Fibroblast of upper back skin (primary cell): ENCODE measurements at regions not wholly inside any gene's neighbourhood (a gene's known extent, or its start where the extent isn't known, plus 50 kb on each side); places are given as distances from the start of the nearest gene placed in this dataset.

Experiments used
- DNase-seq: peaks from one replicate; pipeline ENCODE4 v3.0.0-alpha.2; 2013

DNA sequence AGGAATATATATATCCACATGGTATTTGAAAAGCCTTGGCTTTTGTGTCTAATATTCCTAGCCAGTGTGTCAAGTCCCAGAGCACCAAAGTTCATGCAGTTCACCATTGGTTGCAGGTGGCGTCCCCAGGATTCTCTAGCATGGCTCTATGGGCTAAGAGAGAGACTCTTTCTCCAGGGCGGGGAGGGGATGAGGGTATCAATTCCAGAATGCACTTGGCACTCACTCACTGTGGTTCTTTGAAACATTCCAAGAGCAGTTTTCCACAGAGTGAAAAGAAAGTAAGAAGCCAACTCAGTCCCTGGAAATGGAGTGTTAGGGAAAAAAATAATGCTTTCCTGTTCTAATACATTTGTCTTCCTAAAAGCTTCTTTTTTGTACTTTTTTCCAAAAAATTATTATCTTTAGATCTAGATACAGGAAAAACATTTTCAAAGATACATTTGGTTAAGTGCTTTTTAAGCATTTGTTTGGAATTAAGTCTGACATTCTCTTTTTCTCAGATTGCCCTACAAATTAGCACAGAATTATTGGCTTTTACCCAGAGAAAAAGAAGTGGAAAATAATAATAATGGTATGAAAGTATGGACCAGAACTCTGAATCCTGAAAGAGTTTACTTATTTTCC lies 239.9 kb downstream of the PAX3 start:
- DNase-seq: peak; percentile 8

DNA sequence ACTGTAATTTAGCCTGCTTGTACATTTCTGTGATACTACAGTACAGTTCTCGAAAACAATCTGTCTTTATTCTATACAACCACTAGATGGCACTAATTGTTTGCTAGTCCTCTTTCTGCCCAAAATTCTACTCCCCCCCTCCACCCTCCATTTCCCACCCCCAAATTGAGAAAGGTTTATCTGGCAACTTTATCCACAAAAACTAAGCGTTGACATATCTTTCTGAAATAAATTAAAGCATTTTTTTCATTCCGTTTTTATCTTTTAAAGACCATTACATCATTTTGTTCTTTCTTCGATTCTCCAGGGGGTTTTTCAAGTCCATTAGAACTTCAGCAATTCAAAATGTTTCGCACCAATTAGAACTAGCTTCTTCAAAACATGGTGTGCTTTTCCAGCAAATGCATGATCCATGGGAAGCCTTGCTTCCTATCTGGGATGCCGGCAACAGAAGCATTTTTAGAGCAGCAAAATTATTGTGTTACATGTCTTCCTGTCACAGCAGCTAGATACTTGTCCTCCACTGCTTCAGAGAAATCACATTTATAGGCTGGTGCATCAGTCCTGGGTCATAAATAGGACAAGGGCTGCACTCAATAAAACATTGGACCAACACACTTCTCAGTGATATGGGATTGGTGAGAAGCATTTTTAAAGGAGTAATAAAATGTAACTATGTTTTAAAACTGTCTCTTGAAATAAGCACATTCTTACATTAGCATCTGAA lies 241.3 kb downstream of the PAX3 start:
- peak; percentile 6 for DNase-seq

- no peak for DNase-seq
Observed at GRCh38 chr2:222055328-222055727, 243.5 kb downstream of the PAX3 start.

DNA sequence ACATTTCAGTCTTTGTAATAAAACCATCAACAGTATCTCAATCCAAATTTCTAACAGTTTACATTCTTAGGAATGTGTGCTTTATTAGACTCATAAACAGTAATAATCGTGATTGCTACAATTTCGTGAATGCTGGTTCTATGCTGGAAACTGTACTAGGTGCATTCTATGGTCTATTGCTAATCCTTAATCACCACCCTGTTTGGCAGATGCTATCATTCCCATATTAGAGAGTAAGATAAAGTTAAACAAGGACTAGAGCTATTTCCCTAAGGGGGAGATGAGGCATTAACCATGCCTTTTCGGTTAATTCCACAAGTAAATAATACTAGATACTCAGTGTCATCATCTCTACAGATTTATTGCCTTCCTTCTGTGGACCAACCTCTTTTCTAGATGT lies 244.0 kb downstream of the PAX3 start:
- DNase-seq: peak; percentile 4

DNA sequence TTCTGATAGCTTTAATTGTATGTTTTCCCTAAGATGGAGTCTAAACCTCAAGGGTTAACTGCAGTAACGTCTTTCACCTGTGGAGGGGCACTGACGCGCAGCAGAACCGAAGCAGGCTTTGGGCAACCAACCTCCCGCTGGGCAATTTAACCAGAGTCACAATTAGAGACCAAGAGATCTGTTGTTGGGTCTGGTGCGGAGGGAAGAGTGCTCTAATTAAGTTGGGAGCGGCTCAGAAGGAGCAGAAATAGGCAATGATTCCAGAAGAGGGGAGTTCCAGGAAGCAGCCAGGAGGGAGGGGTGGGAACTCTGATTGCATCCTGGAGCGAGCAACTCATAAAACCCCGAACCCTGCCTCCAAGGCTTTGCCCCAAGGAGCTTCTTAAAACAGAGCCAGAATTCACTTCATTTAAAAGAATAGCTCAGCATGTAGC lies 245.8 kb downstream of the PAX3 start:
- DNase-seq: no peak

DNA sequence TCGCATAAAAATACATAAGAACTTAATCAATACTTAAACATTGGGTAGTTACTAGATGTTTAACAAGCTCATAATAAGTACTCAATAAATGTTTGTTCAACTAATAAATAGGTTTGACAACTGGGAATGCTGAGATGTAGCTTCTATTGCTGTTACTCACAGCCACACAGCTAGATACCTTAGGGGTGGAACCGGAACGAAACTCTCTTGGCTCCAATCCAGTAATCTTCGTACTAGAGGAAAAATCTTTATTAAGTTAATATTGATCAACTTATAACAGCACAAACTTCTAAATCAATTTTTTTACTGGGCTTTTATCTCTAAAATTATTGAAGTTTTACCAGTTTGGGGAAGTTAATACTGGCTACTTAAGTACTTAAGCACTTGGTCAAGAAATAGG lies 247.8 kb downstream of the PAX3 start:
- DNase-seq: no peak

DNA sequence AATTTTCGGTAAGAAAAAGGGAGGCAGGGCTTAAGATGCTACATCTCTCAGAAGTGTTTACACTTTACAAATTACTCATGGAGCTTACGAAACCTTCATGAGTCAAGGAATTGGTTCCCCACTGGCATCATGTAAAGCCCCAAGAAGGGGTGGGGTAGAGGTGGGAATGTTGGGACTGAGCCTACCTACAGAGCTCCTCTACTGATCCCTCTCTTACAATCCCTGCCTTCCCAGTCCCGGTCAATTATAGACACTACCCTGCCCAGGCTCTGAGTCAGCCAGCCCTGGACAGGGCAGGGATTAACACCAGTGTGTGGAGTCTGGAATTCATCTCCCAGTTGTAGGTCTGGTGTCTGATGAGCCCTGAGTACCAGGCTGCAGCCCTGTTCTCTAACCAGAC lies 248.9 kb downstream of the PAX3 start:
- no peak for DNase-seq

DNA sequence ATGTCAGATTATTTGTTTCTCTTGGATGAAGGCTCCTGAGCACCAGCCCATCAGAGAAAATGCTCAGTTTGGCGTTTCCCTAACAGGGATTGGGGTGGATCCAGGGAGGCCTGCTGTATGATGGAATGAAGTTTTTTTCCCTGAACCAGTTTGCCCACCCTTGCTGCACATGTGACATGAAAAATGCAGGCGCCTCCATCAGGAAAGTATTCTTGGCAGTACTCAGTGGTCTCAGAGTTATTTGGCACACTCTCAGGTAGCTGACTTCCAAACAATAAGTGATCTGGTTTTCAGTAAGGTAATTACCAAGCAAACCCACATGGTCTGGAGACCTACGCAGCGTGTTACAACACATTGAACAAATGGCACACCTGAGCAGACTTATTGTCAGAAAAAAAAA lies 254.9 kb downstream of the PAX3 start:
- DNase-seq: no peak

GRCh38 chr2:222042666-222043065 lies 256.1 kb downstream of the PAX3 start:
- DNase-seq: no peak

- no peak for DNase-seq
Observed at GRCh38 chr2:222040333-222040732, 258.5 kb downstream of the PAX3 start.

- DNase-seq: no peak
Observed at GRCh38 chr2:222039821-222040220, 259.0 kb downstream of the PAX3 start.

DNA sequence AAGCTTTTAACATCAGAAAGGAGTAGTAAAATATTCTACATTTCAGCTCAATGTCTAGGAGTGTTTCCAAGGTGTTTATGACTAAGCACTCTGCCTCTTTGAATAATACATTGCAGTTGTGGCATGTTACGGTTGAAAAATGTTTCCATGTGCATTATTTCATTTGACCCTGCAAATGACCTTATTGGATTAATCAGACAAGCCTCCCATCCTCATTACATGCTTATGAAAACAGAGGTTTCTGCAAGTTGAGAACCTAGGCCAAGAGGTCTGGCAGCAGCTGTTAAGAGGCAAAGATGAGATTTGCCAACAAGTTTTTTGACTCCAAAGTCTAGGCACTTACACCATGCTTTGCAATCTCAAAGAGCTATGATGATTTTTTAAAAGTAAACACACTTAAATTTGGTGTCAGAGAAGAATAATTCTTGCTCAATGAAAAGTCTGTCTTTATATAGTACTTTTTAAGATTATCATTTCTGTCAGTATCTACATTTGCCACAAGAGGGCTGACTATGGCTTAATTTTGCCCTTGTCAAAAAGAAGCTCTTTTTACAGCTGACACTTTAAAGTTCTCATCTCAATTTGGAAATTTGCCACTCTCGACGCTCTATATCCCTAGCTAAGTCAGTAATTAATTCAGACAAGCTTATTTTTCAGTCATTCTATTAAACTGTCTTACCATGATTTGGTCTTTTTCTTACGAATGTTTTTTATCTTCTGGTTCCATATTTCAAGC lies 260.6 kb downstream of the PAX3 start:
- DNase-seq: peak; percentile 36

- DNase-seq: no peak
Observed at GRCh38 chr2:222037211-222037610, 261.6 kb downstream of the PAX3 start.

- DNase-seq: no peak
Observed at GRCh38 chr2:222034058-222034457, 264.7 kb downstream of the PAX3 start.

- no peak for DNase-seq
Observed at GRCh38 chr2:222033541-222033940, 265.3 kb downstream of the PAX3 start.

- no peak for DNase-seq
Observed at GRCh38 chr2:222025881-222026271, 272.9 kb downstream of the PAX3 start.

DNA sequence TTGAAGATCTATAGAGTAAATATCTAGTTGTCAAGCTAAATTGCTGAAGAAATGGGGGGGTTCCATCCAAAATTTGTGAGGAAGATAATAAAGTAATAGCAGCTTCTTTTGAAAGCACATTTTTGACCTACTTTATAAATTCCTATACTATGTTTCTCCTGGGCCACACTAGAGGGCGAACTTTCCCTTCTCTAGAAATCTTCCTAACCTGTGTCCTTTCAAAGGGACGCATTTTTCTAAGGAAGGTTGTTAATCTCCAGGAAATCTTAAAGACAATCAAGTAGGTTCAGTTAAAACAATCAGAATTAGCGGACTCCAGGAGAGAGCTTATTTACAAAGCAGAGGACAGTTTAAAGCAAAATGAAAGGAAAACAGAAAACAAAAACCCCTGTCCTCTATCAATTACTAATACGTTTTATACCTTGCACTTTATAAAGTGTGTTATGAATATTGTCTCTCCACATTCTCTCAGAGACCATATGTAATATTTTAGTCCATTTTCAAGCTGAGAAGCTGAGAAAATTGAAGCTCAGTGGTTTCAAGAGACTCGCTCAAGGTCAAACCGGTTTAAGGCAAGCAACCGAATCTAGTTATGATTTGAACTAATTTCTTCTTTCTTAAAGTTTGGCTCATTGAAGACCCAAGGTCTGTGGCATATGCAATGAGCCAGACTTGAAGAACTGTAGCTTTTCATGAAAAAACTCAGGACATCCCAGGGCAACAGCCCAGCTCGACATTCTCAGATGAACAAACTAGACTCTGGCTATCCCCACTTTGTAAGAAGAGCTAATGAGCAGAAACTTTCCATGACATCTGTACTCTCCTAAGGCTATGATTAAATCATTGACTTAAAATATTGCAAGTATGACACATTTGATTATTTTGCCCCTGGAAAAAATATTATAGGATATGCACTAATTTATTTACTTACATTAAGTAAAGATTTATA lies 273.6 kb downstream of the PAX3 start:
- DNase-seq: peak; percentile 41

DNA sequence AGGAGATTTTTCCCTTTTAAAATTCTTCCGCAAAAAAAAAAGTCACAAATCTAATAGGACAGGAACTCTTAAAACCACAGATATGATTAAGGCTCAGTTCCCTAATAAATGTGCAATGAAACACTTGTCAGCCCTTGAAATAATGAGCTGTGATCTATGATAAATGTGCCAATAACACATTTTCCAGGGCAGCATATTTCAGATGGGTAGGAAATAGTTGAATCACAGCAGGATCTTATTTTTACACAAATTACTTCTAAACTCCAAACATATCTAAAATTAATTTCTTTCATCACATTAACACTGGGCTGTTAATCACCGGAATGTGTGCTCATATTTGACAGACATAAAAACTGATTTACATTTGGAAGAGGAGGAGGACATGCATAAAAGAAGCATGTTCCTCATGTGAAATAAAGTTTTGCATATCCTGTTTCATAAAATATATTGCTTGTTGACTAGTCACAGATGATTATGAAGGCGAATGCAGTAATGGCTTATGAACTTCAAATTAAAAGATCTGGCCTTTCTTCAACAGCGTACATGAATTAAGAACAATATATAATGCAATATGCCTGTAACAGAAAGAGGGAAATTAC lies 281.4 kb downstream of the PAX3 start:
- peak; percentile 6 for DNase-seq

GRCh38 chr2:222013889-222014288 lies 284.9 kb downstream of the PAX3 start:
- no peak for DNase-seq

- peak; percentile 86 for DNase-seq
Observed at GRCh38 chr2:222000326-222000725, 298.5 kb downstream of the PAX3 start.

DNA sequence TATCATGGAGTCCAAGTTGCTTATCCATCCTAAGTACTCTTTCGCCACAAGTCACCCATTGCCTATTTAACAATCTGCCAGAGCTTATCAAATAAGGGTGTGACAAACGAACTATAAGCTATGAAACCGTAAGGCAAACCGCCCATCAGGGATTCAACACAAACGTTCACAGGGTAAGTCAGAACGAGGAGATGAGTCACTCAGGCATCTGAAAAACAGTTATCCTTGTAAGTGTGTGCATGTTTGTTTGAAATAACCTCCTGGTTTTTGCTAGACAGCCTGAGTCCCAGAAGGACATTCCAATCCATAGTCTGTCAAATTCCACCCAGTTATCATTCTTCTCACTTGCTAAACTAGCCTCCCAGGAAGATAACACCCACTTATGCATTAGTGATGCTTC lies 299.1 kb downstream of the PAX3 start:
- peak; percentile 81 for DNase-seq

DNA sequence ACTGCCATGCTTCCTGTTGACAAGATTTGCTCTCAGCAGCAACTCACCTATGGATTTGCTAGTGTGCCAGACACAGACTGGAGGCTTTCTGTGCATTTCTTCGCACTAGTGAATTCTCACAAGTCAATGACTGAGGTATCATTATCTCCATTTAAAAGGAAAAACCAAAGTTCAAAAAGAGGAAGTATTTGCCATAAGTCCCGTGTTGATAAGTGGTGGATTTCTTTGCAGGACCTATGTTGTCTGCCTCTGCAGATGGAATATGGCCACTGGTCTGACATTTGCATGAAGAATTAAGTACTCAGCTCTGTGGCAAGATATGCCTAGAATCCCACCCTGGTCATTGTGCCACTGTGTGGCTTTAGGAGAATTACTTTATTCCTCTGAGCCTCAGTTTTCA lies 299.6 kb downstream of the PAX3 start:
- no peak for DNase-seq

DNA sequence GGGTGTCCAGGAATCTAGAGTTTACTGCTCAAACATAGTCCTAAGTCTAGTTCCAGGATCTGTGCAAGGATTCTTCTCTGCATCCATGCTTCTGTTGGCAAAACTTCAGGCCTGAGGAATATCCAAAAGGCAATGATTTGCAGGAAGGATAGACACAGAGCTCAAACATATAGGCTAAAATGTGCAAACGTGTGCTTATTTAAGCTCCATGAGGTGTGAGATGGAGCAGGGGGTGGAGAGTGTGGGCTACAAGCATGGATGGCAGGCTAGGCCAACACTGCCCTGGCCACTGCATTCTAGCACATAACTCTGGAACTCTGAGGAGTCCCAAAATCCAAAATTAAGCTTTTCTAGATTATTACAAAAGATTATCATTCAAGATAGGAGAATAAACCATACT lies 301.1 kb downstream of the PAX3 start:
- DNase-seq: no peak
